ENCODE measurements at regions not wholly inside any gene's neighbourhood (a gene's known extent, or its start where the extent isn't known, plus 50 kb on each side); places are given as distances from the start of the nearest gene placed in this dataset.
"Not testable (repeated sequence)": the region's sequence is repeated elsewhere in the genome, so short reads cannot be mapped to it uniquely, and the experiment has no call there.

DNA sequence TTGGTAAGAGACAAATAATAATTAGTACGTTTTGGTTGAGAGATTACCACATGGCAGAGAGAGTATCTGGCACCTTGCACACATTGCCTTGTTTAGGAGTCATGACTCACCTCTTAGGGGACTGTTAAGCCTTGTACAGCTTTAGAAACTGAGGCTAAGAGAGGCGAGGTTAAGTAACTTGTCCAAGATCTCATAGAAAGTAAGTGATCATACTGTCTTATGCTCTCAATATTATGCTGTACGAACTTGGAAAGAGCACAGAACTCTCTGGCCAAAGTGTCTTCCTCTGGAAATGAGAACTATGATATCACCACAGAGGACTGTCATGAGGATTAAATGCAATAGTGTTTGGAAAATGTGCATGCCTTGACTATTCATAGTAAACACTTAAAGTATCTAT is 249.0 kb downstream of the UTRN start:
- no peak for DNase-seq (ENCODE audit: low spot score)

DNA sequence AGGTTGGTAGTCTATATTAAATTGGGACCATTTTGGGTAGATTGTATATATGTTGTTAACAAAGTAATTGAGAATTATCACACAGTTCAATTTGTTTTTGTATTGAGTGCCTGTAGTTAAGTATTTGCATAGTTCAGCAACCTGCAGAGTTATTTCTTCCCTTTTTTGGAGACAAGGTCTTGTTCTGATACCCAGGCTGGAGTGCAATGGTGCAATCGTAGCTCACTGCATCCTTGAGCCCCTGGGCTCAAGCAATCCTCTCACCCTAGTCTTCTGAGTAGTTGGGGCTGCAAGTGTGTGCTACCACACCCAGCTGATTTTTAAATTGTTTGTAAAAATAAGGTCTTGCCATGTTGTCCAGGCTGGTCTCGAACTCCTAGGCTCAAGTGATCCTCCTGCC is 250.5 kb downstream of the UTRN start:
- no peak for DNase-seq (ENCODE audit: low spot score)

DNA sequence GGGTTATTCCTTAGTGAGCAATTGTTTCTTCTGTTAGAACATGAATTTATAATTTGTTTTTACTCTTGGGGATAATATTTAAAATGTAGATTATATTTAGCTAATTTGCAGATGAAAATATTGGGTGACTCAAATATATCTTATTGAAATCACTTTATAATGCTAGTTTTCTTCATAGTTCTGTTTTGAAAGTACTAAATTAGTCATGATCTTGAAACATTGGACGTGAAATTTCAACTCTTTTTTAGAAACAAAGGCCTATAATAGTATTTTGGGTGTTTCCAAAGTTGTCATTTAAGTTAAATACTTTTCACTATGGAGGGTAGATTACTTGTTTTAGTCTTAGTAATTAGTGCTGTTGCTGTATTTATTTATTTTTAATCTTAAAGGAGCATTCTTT is 250.9 kb downstream of the UTRN start:
- DNase-seq (ENCODE audit: low spot score) = no peak

DNA sequence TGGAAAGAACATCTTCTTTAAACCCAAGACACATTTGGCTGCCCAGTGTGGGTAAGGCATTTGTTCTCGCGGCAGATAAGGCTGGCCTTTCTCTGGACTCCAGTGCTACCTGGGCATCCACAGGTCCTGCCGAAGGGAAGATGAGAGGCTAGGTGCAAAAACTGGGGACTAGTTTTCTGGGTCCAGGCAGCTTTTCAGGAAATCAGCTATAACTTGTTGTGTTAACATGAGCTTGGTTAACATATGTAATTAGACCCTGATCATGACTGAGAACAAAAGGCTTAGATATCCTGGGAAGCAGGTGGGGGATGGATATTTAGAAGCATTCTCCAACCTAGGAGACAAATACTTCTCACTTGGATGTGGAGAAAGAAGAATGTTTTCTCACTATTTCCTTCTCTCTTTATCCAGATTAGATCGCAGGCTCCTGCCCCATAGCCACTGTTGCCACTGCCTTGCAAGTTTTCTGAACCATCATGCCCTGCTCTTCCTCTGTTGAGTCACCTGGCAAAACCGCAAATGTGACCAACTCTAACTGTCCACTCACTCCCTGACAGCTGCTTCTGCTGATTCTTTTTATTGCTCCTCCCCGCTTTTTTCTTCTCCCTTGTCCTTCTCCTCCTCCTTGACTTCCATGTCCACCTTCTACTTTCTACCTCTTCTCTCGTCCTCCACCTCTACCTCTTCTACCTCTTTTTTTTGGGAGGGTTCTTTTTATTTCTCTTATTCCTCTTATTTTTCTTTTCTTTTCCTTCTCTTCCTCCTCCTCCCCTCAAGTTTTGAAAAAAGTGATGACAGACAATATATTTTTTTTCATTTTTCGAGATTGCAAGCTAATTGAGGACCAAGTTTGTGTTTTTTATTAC is 258.1 kb downstream of the UTRN start:
- no peak for DNase-seq (ENCODE audit: low spot score)

DNA sequence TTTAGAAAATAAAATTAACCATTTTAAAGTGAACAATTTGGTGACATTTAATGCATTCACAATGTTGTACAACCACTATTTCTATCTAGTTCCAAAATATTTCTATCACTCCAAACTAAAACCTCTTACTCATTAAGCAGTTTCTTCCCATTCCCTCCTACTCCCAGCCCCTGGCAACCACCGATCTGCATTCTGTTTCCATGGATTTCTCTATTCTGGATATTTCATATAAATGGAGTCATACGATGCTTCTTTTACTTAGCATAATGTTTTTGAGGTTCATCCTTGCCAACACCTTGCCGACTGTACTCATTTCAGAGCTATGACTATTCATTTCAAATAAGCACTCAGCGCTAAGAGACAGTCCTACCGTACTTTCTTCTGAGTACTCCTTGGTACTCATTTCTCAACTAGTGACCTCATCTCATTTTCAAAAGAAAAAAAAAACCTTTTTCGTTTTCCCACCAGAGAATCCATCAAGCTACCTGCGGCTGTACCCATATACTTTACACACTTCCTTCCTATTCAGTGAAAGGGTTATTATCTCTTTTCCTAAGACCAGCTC is 259.2 kb downstream of the UTRN start:
- peak; percentile 13 for DNase-seq (ENCODE audit: low spot score)

DNA sequence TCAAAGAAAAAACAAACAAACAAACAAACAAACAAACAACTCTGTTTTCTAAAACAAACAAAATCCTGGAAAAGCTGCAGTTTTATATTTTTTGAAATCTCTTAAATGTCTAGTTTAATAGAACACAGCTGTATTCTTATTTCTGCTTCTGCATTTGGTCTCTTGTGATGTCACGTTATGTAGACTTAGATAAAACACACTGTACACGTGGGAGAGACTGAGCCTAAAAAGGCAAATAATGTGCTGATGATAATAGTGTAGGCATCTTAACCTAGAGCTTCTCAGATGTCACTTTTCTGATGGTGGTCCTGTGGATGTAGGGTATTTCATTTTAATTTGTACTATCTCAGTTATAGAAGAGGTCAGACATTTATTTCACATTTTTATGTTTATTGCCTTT is 261.7 kb downstream of the UTRN start:
- DNase-seq (ENCODE audit: low spot score) = no peak

DNA sequence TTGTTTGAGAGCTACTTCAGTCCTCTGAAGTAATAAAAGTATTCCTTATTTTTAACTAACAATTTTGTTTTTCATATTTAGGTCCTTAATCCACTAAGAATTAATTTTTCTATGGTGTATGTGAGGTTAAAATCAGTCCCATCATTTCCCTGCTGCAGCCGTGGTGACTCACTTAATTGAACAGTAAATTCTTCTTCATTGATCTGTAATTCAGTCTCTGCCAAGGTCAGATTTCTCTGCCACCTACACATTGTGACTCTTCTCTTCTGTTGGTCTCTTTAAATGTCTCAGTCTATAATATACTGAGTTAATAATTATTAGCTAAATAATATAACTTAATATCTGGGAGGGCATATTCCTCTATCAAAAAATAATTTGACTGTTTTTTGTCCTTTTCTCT is 262.3 kb downstream of the UTRN start:
- DNase-seq (ENCODE audit: low spot score) = no peak

DNA sequence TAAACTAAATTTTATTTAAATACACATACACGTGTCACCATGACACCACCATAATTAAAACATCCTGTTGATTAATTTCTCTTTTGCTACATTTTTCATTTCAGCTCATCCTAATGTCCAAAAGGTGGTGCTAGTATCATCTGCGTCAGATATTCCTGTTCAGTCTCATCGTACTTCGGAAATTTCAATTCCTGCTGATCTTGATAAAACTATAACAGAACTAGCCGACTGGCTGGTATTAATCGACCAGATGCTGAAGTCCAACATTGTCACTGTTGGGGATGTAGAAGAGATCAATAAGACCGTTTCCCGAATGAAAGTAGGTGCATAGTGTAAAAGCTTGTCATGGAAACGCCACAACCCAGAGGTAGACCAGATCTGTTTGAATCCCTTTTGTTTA is 263.4 kb downstream of the UTRN start:
- peak; percentile 7 for DNase-seq (ENCODE audit: low spot score)

DNA sequence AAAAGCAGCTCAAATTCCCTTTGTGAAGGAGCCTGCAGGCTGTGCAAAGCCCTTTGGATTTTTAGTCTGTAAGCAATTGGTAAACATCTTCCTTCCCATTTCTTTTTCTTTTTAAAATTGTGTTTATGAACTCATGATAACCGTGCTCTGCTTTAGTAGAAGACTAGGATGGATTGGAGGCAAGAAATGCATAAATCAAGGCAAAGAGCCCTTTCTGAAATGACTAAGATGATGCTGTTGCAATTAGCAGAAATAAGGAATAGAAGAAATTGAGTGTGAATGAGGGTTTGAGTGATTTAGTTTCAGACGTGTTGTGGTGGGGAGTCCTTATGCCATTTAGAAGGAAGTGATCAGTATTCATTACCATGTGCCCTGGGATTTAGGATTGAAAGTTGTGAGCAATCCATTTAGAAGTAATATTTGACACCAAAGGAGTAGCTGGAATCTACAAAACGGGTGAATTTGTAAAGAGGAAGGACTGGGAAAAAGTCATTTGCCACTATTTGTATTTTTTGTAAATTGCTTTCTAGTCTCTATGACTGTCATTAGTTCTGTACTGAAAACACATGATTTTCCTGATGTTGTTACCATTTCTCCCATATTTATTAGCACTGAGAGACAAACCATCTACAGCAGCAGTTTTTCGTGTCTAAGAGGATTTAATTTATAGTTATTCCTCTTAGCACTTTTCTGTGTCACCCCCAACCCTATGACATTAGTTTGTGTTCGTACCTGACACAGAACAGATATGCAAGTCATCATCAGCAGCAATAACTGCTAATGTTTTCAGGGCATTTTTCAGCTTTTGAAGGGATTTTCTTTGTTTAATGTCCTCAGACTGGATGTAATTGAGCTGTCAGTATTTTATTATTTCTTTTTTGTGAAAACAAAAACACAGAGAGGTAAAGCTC is 265.0 kb downstream of the UTRN start:
- DNase-seq (ENCODE audit: low spot score) = no peak

DNA sequence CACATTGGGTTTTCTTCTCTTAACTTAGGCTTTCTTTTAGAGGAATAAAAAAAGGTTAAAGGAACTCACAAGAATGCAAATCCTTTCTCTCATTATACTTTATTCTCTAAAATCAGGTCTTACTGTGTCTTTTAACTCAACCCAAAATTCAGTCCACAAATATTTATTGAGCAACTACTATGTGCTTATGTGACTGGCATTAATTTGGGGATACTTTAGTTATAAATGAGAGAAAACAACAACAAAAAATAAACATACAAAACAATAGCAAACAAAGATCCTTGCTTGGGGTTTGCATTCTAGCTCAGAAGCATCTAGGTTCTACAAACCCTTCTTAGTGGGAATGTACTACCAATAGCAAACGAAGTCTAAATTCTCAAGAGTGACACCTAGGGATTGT is 266.2 kb downstream of the UTRN start:
- DNase-seq (ENCODE audit: low spot score) = no peak

DNA sequence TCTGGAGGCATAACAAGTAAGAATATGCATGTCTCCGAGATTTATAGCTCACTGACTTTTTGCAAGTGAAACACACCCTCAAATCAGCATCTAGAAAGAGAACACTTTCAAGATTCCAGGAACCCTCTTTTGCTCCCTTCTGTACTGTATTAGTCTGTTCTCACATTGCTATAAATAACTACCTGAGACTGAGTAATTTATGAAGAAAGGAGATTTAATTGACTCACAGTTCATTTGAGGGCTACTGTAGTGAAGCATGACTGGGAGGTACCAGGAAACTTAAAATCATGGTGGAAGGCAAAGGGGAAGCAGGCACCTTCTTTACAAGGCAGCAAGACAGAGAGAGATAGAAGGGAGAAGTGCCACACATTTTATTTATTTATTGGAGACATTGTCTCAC is 269.9 kb downstream of the UTRN start:
- DNase-seq (ENCODE audit: low spot score) = no peak

DNA sequence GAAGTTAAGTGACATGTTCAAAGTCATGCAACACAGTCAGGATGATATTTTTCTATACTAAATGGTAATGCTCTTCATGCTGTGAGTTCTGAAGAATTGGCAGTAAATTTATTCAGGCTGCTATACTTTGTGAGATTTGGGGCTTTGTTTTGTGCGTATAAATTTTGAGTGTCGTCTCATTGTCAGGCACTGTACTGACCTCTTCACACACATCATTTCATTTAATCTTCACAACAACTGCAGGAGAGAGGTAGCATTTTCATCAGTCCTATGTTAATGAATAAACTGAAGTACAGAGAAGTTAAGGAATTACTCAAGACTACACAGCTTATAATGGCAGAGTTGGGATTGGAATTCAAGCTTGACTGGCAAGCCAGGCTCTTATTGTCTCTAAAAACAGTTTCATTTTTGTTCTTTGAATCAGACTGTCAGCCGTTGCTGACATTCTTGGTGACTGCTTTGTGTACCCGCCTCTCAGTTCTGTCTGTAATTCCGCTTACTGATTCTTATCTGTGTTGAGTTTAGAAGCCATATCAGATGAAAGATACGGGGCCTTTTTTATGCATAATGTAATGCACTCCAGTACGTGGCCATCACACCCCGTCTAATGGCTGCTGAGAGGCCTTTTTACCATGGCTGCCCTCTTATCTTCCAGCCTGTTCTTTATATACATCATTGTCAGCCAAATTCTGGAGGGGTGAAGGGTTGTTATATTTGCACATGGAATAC is 274.9 kb downstream of the UTRN start:
- no peak for DNase-seq (ENCODE audit: low spot score)

DNA sequence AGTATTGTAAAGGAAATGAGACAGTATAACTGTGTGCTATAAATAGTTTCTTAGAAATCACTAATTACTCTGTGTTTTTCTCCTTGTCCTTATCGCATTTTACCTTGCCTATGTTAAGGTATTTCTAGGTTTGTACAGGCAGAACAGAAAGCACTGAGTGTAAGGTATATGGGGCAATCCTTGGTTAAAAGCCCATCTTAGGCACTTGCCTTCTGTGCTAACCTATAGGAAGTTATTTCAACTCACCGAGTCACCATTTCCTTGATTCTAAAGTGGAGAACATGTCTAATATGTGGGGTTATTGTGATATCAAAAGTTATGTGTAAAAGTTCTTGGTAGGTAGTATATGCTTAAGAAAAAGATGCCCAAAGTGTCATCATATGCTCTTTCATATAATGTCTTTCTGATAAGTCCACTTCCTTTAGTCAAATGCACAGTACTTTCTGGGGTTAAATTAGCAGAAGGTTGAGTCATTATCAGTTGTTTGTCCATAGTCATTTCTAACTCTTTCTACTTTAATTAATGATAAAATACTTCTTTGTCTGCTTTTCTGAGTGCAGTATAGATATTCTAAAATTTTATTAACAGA is 276.4 kb downstream of the UTRN start:
- DNase-seq (ENCODE audit: low spot score) = no peak

DNA sequence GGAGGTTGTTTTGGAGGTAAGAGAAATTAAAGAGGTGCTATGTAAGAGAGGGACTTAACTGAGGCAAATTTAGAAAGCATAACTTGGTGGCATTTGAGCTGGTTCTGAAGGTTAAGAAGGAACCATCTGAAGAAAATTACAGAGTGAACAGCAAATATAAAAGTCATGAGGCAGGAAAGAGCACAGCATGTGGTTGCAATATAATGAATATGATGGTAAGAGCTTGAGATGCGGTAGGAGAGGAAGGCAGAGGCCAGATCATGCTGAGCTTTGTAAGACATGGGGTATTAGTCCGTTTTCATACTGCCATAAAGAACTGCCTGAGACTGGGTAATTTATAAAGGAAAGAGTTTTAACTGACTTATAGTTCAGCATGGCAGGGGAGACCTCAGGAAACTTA is 279.1 kb downstream of the UTRN start:
- no peak for DNase-seq (ENCODE audit: low spot score)

DNA sequence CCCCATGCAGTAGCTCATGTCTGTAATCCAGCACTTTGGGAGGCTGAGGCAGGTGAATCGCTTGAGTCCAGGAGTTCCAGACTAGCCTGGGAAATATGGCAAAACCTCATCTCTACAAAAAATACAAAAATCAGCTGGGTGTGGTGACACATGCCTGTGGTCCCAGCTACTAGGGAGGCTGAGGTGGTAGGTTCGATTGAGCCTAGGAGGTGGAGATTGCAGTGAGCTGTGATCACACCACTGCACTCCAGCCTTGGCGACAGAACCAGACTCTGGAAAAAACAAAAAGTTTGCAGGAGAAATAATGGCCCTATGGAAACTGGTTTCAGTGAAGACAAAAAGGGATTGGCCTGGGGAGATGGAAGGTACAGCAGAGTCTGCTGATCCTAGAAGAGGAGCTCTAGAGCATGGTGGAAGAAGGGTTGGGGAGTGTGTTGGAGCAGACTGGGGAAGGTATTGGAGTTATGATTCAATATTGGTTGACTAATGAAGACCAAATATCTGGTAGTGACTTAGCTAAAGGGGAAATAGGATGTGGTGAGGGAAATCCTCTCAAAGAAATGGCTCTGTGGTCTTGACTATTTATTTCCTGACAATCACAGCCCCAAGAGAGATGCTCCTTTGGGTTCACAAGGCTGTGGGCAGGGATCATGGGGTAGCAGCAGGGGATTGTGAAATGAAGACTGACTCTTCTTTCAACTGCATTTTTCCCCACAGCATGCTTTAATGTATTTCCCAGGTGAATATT is 281.9 kb downstream of the UTRN start:
- no peak for DNase-seq (ENCODE audit: low spot score)

DNA sequence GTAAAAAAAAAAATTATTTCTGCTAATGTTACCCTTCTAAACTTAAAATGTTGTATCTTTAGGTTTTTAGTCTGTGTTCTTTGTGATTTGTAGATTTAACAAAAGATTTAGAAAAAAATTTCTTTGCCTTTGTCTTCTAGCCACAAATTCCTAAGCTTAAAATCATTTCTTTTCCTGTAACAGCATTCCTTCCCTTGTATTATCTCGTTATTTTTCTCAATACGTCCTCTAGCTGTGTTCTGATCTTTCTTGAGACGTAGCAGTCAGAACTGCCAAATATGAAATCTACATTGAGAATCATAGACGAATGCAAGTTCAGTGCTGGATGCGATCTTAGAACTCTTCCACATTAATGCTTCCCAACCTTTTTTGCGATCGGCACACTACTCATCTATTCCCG is 283.1 kb downstream of the UTRN start:
- DNase-seq (ENCODE audit: low spot score) = no peak

DNA sequence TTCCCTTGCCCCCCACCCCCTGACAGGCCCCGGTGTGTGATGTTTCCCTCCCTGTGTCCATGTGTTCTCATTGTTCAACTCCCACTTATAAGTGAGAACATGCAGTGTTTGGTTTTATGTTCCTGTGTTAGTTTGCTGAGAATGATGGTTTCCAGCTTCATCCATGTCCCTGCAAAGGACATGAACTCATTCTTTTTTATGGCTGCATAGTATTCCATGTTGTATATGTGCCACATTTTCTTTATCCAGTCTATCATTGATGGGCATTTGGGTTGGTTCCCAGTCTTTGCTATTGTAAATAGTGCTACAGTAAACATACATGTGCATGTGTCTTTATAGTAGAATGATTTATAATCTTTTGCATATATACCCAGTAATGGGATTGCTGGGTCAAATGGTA is 287.4 kb downstream of the UTRN start:
- DNase-seq (ENCODE audit: low spot score) = not testable (repeated sequence)

DNA sequence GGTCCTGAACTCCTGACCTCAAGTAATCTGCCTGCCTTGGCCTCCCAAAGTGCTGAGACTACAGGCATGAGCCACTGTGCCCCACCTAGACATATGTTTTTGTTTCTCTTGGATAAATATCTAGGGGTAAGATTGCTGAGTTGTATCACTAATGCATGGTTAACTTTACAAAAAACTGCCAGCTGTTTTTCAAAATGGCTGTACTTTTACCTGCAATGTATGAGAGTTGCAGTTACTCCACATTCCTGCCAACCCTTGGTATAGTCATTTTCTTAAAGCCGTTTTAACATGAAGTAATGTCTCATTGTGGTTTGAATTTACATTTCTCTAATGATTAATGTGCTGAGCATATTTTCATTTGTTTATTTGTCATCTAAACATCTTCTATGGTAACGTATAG is 289.7 kb downstream of the UTRN start:
- no peak for DNase-seq (ENCODE audit: low spot score)

DNA sequence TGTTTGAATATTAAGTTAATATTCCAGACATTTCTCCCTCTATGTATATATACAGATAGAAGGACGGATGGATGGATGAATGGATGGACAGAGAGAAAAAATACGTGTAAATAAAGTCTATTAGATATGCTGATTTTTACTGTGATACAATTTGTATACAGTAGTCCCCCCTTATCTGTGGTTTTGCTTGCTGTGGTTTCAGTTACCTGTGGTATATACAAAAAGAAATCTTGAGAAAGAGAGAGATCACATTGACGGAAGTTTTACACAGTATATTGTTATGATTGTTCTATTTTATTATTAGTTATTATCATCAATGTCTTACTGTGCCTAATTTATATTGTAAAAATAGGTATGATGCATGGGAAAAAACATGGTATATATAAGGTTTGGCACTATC is 290.2 kb downstream of the UTRN start:
- no peak for DNase-seq (ENCODE audit: low spot score)

DNA sequence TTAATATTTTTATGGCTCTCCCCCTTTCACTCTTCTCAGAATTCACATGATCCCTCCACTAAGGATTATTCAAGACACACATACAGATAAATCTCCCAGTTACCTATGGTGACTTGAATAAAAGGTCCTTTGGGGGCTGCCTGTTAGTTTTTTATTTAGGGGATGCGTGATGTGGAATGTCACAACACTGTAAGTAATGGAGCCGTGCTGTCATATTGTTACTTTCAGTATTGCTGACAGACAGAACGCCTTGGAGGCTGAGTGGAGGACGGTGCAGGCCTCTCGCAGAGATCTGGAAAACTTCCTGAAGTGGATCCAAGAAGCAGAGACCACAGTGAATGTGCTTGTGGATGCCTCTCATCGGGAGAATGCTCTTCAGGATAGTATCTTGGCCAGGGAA is 291.7 kb downstream of the UTRN start:
- no peak for DNase-seq (ENCODE audit: low spot score)
